Uterus (tissue), 2 donors: ENCODE measurements at regions not wholly inside any gene's neighbourhood (a gene's known extent, or its start where the extent isn't known, plus 50 kb on each side); places are given as distances from the start of the nearest gene placed in this dataset.
"Not testable (repeated sequence)": the region's sequence is repeated elsewhere in the genome, so short reads cannot be mapped to it uniquely, and the experiment has no call there.

Experiments
- POLR2A ChIP-seq, 2 donors: fragments of 450-650 bp; IDR thresholded peaks; one replicate each; pipeline ENCODE4 v1.6.1; 2016; ENCODE audit warnings: antibody characterized with exemption in 2 of 2, mild to moderate bottlenecking in 1 of 2, moderate library complexity in 1 of 2
- TF ChIP-seq, protein P1 (sequence below), 4 experiments: fragments of 200-600 bp in 2 of 4; fragments of 450-650 bp in 2 of 4; sonication (generic) in 2 of 4; IDR thresholded peaks; one replicate each; pipeline ENCODE4 v1.5.1; 2016 to 2019; ENCODE audit warnings: antibody characterized with exemption in 4 of 4, mild to moderate bottlenecking in 2 of 4, moderate library complexity in 1 of 4

DNA sequence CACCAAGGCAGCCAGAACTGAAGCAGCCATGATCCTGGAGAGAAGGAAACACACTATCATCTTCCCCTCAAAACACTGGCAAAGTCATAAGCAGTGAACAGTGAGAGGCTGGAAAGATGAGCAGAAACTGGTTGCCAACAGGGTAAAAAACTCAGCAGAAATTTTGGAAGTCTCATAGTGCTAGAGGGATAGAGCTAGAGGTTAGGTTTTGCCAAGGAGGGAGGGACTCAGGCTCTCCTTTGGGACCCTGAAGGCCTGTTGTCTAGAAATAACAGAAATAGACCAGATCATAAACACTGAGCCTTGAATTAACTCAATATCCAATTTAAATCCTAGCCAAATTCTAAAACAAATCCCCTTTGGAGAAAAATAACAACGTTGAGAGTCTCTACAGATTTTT is 853.6 kb downstream of the PRIM2 start:
- TF ChIP-seq, protein P1, sequence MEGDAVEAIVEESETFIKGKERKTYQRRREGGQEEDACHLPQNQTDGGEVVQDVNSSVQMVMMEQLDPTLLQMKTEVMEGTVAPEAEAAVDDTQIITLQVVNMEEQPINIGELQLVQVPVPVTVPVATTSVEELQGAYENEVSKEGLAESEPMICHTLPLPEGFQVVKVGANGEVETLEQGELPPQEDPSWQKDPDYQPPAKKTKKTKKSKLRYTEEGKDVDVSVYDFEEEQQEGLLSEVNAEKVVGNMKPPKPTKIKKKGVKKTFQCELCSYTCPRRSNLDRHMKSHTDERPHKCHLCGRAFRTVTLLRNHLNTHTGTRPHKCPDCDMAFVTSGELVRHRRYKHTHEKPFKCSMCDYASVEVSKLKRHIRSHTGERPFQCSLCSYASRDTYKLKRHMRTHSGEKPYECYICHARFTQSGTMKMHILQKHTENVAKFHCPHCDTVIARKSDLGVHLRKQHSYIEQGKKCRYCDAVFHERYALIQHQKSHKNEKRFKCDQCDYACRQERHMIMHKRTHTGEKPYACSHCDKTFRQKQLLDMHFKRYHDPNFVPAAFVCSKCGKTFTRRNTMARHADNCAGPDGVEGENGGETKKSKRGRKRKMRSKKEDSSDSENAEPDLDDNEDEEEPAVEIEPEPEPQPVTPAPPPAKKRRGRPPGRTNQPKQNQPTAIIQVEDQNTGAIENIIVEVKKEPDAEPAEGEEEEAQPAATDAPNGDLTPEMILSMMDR (IDR thresholded peaks at IDR 0.05) = not testable (repeated sequence)
- TF ChIP-seq POLR2A (IDR thresholded peaks at IDR 0.05) = not testable (repeated sequence)
